Keratinocyte (primary cell): ENCODE measurements at regions not wholly inside any gene's neighbourhood (a gene's known extent, or its start where the extent isn't known, plus 50 kb on each side); places are given as distances from the start of the nearest gene placed in this dataset.

Experiments used
- DNase-seq: peaks from one replicate; pipeline ENCODE4 v3.0.0-alpha.2; 2011; ENCODE audit warnings: low read depth, missing footprints, low spot score
- FAIRE-seq: peaks from 2 replicates; lab custom pipeline; 2011; peaks lifted over from hg19 to GRCh38; lab: Jason Lieb, UNC
- H2AFZ ChIP-seq: 2 replicates; pipeline ENCODE4 v1.6.0; 2012; ENCODE audit warnings: low read length, control low read depth, inconsistent platforms; ENCODE audit not compliant: control insufficient read depth
- H3K27ac ChIP-seq: 2 replicates; pipeline ENCODE4 v1.5.1; 2011; ENCODE audit warnings: low read length; ENCODE audit not compliant: control insufficient read depth, insufficient read depth
- H3K27me3 ChIP-seq: 3 replicates; pipeline ENCODE4 v1.6.0; 2011; ENCODE audit warnings: low read length; ENCODE audit not compliant: control insufficient read depth, insufficient read depth; ENCODE audit errors: extremely low read depth
- H3K36me3 ChIP-seq, 2 experiments: 2 replicates in 1 of 2; 3 replicates in 1 of 2; pipeline ENCODE4 v1.5.1; 2011; ENCODE audit warnings: low read length in 2 of 2, mild to moderate bottlenecking in 1 of 2; ENCODE audit not compliant: control insufficient read depth in 2 of 2, insufficient read depth in 2 of 2; ENCODE audit errors: extremely low read depth in 1 of 2
- H3K4me1 ChIP-seq: 3 replicates; pipeline ENCODE4 v1.5.1; 2011; ENCODE audit warnings: low read length; ENCODE audit not compliant: control insufficient read depth, insufficient read depth; ENCODE audit errors: extremely low read depth
- H3K4me2 ChIP-seq: 3 replicates; pipeline ENCODE4 v1.6.0; 2011; ENCODE audit warnings: low read depth, low read length; ENCODE audit not compliant: control insufficient read depth, insufficient read depth; ENCODE audit errors: extremely low read depth
- H3K4me3 ChIP-seq, 3 experiments: fragments of 200-600 bp in 1 of 3; sonication (generic) in 1 of 3; 2 replicates in 2 of 3; 3 replicates in 1 of 3; pipeline ENCODE4 v1.5.1; 2011 to 2016; ENCODE audit warnings: low read length in 3 of 3, mild to moderate bottlenecking in 3 of 3, control low read depth in 2 of 3, inconsistent platforms in 1 of 3, low read depth in 1 of 3, mixed read lengths in 1 of 3, mixed run types in 1 of 3, moderate library complexity in 1 of 3; ENCODE audit not compliant: control insufficient read depth in 2 of 3, insufficient read depth in 2 of 3; ENCODE audit errors: extremely low read depth in 1 of 3
- H3K79me2 ChIP-seq: 2 replicates; pipeline ENCODE4 v1.6.0; 2012; ENCODE audit warnings: low read length; ENCODE audit not compliant: control insufficient read depth, insufficient read depth
- H3K9ac ChIP-seq: 3 replicates; pipeline ENCODE4 v1.6.0; 2011; ENCODE audit warnings: low read length; ENCODE audit not compliant: control insufficient read depth, insufficient read depth; ENCODE audit errors: extremely low read depth
- H3K9me1 ChIP-seq: 3 replicates; pipeline ENCODE4 v1.6.0; 2011; ENCODE audit warnings: low read length; ENCODE audit not compliant: control insufficient read depth, insufficient read depth; ENCODE audit errors: extremely low read depth
- H3K9me3 ChIP-seq: 2 replicates; pipeline ENCODE4 v1.5.1; 2012; ENCODE audit warnings: low read depth, low read length; ENCODE audit not compliant: control insufficient read depth
- H4K20me1 ChIP-seq: 3 replicates; pipeline ENCODE4 v1.6.0; 2011; ENCODE audit warnings: low read length; ENCODE audit not compliant: control insufficient read depth, insufficient read depth; ENCODE audit errors: extremely low read depth
- EZH2 ChIP-seq: IDR thresholded peaks from one replicate; pipeline ENCODE4 v1.6.1; 2012; ENCODE audit warnings: inconsistent platforms, mild to moderate bottlenecking, low read length, moderate library complexity
- dilution Hi-C: fragments of 300-500 bp; cut with MboI; formaldehyde crosslinking; loops from one replicate; pipeline ENCODE4 v1.7.0; 2020; ENCODE audit warnings: low sequenced_read_pairs; ENCODE audit not compliant: extremely low pct_ligation_motif_present
- TF ChIP-seq, protein P1 (sequence below), 3 experiments: IDR thresholded peaks in 1 of 3; conservative IDR thresholded peaks in 1 of 3; optimal IDR thresholded peaks in 1 of 3; 2 replicates in 2 of 3; 3 replicates in 1 of 3; pipeline versions ENCODE3 to v1.5.1; 2011; ENCODE audit warnings: low read length in 3 of 3, mild to moderate bottlenecking in 3 of 3, moderate library complexity in 2 of 3, control low read depth in 1 of 3, inconsistent platforms in 1 of 3; ENCODE audit not compliant: insufficient read depth in 2 of 3; ENCODE audit errors: extremely low read depth in 1 of 3

DNA sequence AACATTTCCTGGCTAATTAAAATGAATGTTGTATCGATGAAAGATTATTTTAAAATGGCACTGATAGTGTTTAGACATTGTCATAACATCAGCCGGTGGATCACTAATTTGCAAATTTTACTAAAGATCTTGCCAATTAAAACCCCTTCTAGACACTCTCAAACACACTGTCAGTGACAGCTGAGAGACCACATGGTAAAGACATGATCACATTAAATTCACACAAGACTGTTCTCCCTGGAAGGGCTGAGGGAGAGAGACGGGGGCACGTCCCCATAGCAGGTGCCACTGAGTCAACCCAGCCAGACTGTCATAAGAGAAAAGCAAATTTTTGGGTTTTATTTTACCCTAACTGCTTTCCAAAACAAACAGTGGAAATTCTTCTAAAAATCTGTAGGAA, 306.0 kb downstream of the TXNL1 start:
- H3K4me3 ChIP-seq, result no peak overlapping the region
- no peak overlapping the region for H2AFZ ChIP-seq
- H4K20me1 ChIP-seq, result no peaks in the 10 kb centered on the region
- dilution Hi-C loops, result no loop called here
- no peaks in the 10 kb centered on the region for H3K4me1 ChIP-seq
- no peaks in the 10 kb centered on the region for H3K27me3 ChIP-seq
- H3K4me2 ChIP-seq, result no peak overlapping the region
- no peak for DNase-seq
- no peaks in the 10 kb centered on the region for H3K9me1 ChIP-seq
- no peak overlapping the region for H3K9ac ChIP-seq
- TF ChIP-seq EZH2, result no peak
- TF ChIP-seq, protein P1, sequence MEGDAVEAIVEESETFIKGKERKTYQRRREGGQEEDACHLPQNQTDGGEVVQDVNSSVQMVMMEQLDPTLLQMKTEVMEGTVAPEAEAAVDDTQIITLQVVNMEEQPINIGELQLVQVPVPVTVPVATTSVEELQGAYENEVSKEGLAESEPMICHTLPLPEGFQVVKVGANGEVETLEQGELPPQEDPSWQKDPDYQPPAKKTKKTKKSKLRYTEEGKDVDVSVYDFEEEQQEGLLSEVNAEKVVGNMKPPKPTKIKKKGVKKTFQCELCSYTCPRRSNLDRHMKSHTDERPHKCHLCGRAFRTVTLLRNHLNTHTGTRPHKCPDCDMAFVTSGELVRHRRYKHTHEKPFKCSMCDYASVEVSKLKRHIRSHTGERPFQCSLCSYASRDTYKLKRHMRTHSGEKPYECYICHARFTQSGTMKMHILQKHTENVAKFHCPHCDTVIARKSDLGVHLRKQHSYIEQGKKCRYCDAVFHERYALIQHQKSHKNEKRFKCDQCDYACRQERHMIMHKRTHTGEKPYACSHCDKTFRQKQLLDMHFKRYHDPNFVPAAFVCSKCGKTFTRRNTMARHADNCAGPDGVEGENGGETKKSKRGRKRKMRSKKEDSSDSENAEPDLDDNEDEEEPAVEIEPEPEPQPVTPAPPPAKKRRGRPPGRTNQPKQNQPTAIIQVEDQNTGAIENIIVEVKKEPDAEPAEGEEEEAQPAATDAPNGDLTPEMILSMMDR (optimal IDR thresholded peaks at IDR 0.05 in 1 of 3, IDR thresholded peaks at IDR 0.05 in 1 of 3, conservative IDR thresholded peaks at IDR 0.05 in 1 of 3; ENCODE audit: extremely low read depth in 1 of 3, insufficient read depth in 2 of 3, low read length in 3 of 3), result no peak
- H3K79me2 ChIP-seq, result no peaks in the 10 kb centered on the region
- no peaks in the 10 kb centered on the region for H3K9me3 ChIP-seq
- no peak for FAIRE-seq
- H3K27ac ChIP-seq, result no peak overlapping the region
- no peaks in the 10 kb centered on the region for H3K36me3 ChIP-seq

DNA sequence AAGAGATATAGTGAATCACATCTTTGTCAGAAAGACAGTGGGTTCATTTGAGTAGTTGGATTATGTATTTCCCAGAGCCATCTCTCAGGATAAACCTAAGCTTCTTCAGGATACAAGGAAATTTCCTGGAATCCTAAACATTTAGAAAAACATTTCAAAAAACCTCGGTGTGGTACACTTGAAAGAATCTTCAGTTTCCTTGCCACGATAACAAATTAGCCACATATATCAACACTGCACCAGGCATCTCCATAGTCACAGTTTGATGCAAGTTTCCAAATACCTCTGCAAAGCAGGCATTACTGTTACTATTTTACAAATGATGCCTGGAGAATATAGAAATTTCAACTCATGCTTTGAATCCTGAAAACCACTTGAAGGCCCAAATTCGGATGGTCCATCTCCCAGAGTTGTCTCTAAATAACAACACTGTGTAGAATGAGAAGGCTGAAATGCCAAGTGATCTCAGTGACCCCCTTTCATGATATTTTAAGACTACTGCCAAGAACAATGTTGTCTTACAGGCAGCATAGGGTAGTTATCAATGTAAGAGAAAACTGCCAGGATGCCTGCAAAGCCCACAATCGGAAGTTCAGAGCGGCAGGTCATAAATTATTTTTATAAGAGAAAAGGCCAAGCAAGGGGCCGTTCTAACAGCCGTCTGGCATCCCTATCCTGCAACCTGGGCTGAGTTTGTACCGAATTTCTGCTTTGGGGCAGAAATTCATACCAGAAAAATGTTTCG, 307.9 kb downstream of the TXNL1 start:
- Histone ChIP-seq H3K9me1 (no peaks in the 10 kb centered on the region), H3K4me1 (no peaks in the 10 kb centered on the region), H4K20me1 (no peaks in the 10 kb centered on the region), H3K4me3 (no peak overlapping the region), H2AFZ (no peak overlapping the region), H3K36me3 (no peaks in the 10 kb centered on the region), H3K9ac (no peak overlapping the region), H3K27me3 (no peaks in the 10 kb centered on the region), H3K4me2 (no peak overlapping the region), H3K9me3 (no peaks in the 10 kb centered on the region), H3K27ac (no peak overlapping the region), H3K79me2 (no peaks in the 10 kb centered on the region)
- dilution Hi-C loops, result no loop called here
- DNase-seq (no peak), FAIRE-seq (no peak)
- TF ChIP-seq, protein P1 (optimal IDR thresholded peaks at IDR 0.05 in 1 of 3, IDR thresholded peaks at IDR 0.05 in 1 of 3, conservative IDR thresholded peaks at IDR 0.05 in 1 of 3; ENCODE audit: extremely low read depth in 1 of 3, insufficient read depth in 2 of 3, low read length in 3 of 3), result no peak
- TF ChIP-seq EZH2, result no peak
